ENCODE measurements at regions not wholly inside any gene's neighbourhood (a gene's known extent, or its start where the extent isn't known, plus 50 kb on each side); places are given as distances from the start of the nearest gene placed in this dataset.

DNA sequence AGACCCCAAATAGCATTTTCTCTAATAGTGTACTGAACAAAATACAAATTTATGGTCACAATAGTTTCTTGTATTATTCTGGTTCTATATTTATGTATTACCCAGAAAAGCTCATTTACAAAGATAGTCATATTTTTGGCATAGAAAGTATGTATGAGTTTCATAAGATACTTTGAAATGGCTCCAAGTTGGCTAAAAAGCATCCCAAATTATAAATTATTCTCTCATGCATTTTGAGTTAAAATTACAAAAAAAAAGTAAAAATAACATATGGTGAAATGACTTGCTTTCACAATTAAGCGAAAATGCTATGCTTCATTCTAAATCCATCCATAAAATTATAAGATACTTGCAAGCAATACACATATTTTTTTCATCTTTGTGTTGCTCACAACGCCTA is 530.7 kb downstream of the ZNF804A start:
- Histone ChIP-seq H3K27ac (ENCODE audit: low read depth in 1 of 2, low read length in 2 of 2) (no peak overlapping the region), H3K4me3 (ENCODE audit: low read length) (no peak overlapping the region), H3K4me1 (ENCODE audit: insufficient read depth, low read length) (no peaks in the 10 kb centered on the region), H3K9me3 (ENCODE audit: control insufficient read depth in 1 of 2, insufficient read depth in 1 of 2, low read length in 2 of 2) (peaks cover 0 to 13% of the 10 kb centered on the region in 2 experiments), H3K36me3 (ENCODE audit: insufficient read depth, low read length) (no peaks in the 10 kb centered on the region), H3K27me3 (ENCODE audit: control insufficient read depth in 1 of 2, insufficient read depth in 2 of 2, low read length in 2 of 2) (no peaks in the 10 kb centered on the region)
- Mint-ChIP-seq H3K27ac (no peak overlapping the region), H3K36me3 (ENCODE audit: low read depth) (no peaks in the 10 kb centered on the region), H3K9me3 (no peaks in the 10 kb centered on the region), H3K4me3 (no peak overlapping the region), H3K27me3 (no peaks in the 10 kb centered on the region), H3K4me1 (ENCODE audit: low read depth) (no peaks in the 10 kb centered on the region)
- ChIA-PET POLR2A (no interaction called here), CTCF (no interaction called here)
- intact Hi-C loops (cut with DNase I, micrococcal nuclease) = no loop called here
- DNase-seq (no peak), ATAC-seq (ENCODE audit: poor library complexity) (no peak)
- TF ChIP-seq, protein P1, sequence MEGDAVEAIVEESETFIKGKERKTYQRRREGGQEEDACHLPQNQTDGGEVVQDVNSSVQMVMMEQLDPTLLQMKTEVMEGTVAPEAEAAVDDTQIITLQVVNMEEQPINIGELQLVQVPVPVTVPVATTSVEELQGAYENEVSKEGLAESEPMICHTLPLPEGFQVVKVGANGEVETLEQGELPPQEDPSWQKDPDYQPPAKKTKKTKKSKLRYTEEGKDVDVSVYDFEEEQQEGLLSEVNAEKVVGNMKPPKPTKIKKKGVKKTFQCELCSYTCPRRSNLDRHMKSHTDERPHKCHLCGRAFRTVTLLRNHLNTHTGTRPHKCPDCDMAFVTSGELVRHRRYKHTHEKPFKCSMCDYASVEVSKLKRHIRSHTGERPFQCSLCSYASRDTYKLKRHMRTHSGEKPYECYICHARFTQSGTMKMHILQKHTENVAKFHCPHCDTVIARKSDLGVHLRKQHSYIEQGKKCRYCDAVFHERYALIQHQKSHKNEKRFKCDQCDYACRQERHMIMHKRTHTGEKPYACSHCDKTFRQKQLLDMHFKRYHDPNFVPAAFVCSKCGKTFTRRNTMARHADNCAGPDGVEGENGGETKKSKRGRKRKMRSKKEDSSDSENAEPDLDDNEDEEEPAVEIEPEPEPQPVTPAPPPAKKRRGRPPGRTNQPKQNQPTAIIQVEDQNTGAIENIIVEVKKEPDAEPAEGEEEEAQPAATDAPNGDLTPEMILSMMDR (IDR thresholded peaks at IDR 0.05) = no peak

DNA sequence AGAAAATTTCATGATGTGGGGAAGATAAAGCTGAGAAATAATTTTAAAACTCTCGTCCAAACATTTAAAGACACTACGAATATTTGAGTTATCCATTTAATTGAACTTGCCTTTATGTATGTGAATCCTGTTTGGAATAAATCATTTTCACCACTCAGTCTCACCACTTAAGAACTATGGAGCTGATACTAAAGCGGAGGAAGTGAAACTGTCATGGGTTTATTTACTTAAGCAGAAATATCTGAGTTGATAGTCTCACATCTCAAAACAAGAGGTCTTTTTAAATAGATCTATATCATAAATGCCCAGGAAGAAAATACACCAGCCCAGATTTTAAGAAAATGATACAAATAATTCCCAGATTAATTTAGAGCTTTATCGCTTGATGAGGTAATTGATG is 532.4 kb downstream of the ZNF804A start:
- no peaks in the 10 kb centered on the region for H3K36me3 ChIP-seq (ENCODE audit: insufficient read depth, low read length)
- Mint-ChIP-seq H3K4me1 (ENCODE audit: low read depth) (no peaks in the 10 kb centered on the region), H3K36me3 (ENCODE audit: low read depth) (no peaks in the 10 kb centered on the region), H3K27ac (no peak overlapping the region), H3K9me3 (peaks cover 2% of the 10 kb centered on the region), H3K4me3 (no peak overlapping the region), H3K27me3 (no peaks in the 10 kb centered on the region)
- ATAC-seq (ENCODE audit: poor library complexity) = no peak
- DNase-seq = no peak
- CTCF ChIA-PET = no interaction called here
- no peak overlapping the region for H3K27ac ChIP-seq (ENCODE audit: low read depth in 1 of 2, low read length in 2 of 2)
- POLR2A ChIA-PET = no interaction called here
- H3K9me3 ChIP-seq (ENCODE audit: control insufficient read depth in 1 of 2, insufficient read depth in 1 of 2, low read length in 2 of 2) = peaks cover 0 to 13% of the 10 kb centered on the region in 2 experiments
- H3K4me1 ChIP-seq (ENCODE audit: insufficient read depth, low read length) = no peaks in the 10 kb centered on the region
- no peaks in the 10 kb centered on the region for H3K27me3 ChIP-seq (ENCODE audit: control insufficient read depth in 1 of 2, insufficient read depth in 2 of 2, low read length in 2 of 2)
- intact Hi-C loops (cut with DNase I, micrococcal nuclease) = no loop called here
- H3K4me3 ChIP-seq (ENCODE audit: low read length) = no peak overlapping the region
- TF ChIP-seq, protein P1 (IDR thresholded peaks at IDR 0.05) = no peak

DNA sequence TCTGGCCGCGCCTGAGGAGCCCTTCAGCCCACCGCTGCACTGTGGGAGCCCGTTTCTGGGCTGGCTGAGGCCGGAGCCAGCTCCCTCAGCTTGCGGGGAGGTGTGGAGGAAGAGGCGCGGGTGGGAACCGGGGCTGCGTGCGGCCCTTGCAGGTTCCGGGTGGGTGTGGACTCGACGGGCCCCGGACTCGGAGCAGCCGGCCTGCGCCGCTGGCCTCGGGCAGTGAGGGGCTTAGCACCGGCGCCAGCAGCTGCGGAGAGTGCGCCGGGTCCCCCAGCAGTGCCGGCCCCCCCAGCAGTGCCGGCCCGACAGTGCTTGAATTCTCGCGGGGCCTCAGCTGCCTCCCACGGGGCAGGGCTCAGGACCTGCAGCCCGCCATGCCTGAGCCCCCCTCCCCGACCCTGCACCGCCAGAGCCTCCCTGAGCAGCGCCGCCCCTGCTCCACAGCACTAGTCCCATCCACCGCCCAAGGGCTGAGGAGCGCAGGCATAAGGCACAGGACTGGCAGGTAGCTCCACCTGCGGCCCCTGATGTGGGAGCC is 534.2 kb downstream of the ZNF804A start:
- Histone ChIP-seq H3K9me3 (ENCODE audit: control insufficient read depth in 1 of 2, insufficient read depth in 1 of 2, low read length in 2 of 2) (peaks cover 0 to 13% of the 10 kb centered on the region in 2 experiments), H3K36me3 (ENCODE audit: insufficient read depth, low read length) (no peaks in the 10 kb centered on the region), H3K27me3 (ENCODE audit: control insufficient read depth in 1 of 2, insufficient read depth in 2 of 2, low read length in 2 of 2) (no peaks in the 10 kb centered on the region), H3K4me1 (ENCODE audit: insufficient read depth, low read length) (no peaks in the 10 kb centered on the region), H3K27ac (ENCODE audit: low read depth in 1 of 2, low read length in 2 of 2) (no peak overlapping the region), H3K4me3 (ENCODE audit: low read length) (no peak overlapping the region)
- no peaks in the 10 kb centered on the region for H3K4me1 Mint-ChIP-seq (ENCODE audit: low read depth)
- H3K27me3 Mint-ChIP-seq = no peaks in the 10 kb centered on the region
- TF ChIP-seq, protein P1 (IDR thresholded peaks at IDR 0.05) = no peak
- H3K27ac Mint-ChIP-seq = no peak overlapping the region
- ChIA-PET POLR2A (no interaction called here), CTCF (no interaction called here)
- DNase-seq (no peak), ATAC-seq (ENCODE audit: poor library complexity) (no peak)
- peaks cover 2% of the 10 kb centered on the region for H3K9me3 Mint-ChIP-seq
- intact Hi-C loops (cut with DNase I, micrococcal nuclease) = no loop called here
- H3K36me3 Mint-ChIP-seq (ENCODE audit: low read depth) = no peaks in the 10 kb centered on the region
- H3K4me3 Mint-ChIP-seq = no peak overlapping the region

Data from CD4-positive, alpha-beta T cell (primary cell).